AG04449 (cell line): ENCODE measurements at regions not wholly inside any gene's neighbourhood (a gene's known extent, or its start where the extent isn't known, plus 50 kb on each side); places are given as distances from the start of the nearest gene placed in this dataset.
A peak's percentile ranks its signal among the peaks of the same experiment; 100 is the strongest.

Source experiments
- CTCF ChIA-PET: fragments of 350-600 bp; formaldehyde crosslinking; extraction: SDS; loops from one replicate; lab custom pipeline; 2021; ENCODE audit warnings: antibody characterized with exemption; lab: Yijun Ruan, JAX
- POLR2A ChIA-PET: fragments of 400-600, 350-600 bp; formaldehyde crosslinking; extraction: SDS; loops from one replicate; lab custom pipeline; 2020; ENCODE audit warnings: antibody characterized with exemption, inconsistent platforms; lab: Yijun Ruan, JAX
- DNase-seq: peaks from one replicate; pipeline ENCODE4 v3.0.0-alpha.2; 2010; ENCODE audit warnings: low read depth, low spot score
- H3K4me3 ChIP-seq: 2 replicates; pipeline ENCODE4 v1.5.1; 2011; ENCODE audit warnings: low read depth, mild to moderate bottlenecking, control low read depth, low read length
- TF ChIP-seq, protein P1 (sequence below): IDR thresholded peaks from one replicate; pipeline ENCODE4 v1.5.1; 2011; ENCODE audit warnings: mild to moderate bottlenecking, moderate library complexity, low read length, control low read depth, inconsistent platforms; ENCODE audit not compliant: insufficient read depth; ENCODE audit errors: missing control alignments

DNA sequence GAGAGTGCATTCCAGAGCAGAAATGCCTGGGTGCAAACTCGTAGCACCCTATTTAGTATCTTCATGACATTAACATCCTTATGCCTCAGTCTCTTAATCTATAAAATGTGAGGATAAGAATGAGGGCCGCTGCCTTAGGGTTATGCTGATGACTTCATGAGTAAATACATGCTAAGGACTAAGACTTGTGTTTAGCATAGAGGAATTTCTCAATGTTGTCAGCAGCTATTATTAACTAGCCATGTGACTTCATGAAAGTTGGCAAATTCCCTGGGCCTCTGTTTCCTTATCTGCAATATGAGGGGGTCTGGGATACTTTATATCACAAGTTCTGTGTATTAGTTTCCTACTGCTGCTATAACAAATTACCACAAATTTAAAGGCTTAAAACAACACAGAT lies 108.1 kb upstream of the RIPOR2 start:
- H3K4me3 ChIP-seq: no peak overlapping the region
- DNase-seq: no peak
- ChIA-PET CTCF (interaction anchor here (1.1 to 1.5 kb wide), 4 partner anchors 9 to 186 kb away, joined by 3 to 6 read pairs (median 4); no protein-coding TSS in a partner anchor), POLR2A (no interaction called here)
- TF ChIP-seq, protein P1, sequence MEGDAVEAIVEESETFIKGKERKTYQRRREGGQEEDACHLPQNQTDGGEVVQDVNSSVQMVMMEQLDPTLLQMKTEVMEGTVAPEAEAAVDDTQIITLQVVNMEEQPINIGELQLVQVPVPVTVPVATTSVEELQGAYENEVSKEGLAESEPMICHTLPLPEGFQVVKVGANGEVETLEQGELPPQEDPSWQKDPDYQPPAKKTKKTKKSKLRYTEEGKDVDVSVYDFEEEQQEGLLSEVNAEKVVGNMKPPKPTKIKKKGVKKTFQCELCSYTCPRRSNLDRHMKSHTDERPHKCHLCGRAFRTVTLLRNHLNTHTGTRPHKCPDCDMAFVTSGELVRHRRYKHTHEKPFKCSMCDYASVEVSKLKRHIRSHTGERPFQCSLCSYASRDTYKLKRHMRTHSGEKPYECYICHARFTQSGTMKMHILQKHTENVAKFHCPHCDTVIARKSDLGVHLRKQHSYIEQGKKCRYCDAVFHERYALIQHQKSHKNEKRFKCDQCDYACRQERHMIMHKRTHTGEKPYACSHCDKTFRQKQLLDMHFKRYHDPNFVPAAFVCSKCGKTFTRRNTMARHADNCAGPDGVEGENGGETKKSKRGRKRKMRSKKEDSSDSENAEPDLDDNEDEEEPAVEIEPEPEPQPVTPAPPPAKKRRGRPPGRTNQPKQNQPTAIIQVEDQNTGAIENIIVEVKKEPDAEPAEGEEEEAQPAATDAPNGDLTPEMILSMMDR: no peak

DNA sequence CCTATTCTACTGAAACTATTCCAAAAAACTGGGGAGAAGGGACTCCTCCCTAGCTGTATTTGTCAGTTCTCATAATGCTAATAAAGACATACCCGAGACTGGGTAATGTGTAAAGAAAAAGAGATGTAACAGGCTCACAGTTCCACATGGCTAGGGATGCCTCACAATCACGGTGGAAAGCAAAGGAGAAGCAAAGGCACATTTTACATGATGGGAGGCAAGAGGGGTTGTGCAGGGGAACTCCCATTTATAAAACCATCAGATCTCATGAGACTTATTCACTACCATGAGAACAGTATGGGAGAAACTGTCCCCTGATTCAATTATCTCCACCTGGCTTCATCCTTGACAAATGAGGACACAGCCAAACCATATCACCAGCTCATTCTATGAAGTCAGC lies 111.2 kb upstream of the RIPOR2 start:
- H3K4me3 ChIP-seq: no peak overlapping the region
- TF ChIP-seq, protein P1: no peak
- ChIA-PET POLR2A (no interaction called here), CTCF (interaction anchor here (1.5 to 1.7 kb wide), 2 partner anchors 10 to 191 kb away, joined by 5 read pairs; no protein-coding TSS in a partner anchor)
- no peak for DNase-seq

- peak; percentile 63 for DNase-seq
- POLR2A ChIA-PET: no interaction called here
- no peak overlapping the region for H3K4me3 ChIP-seq
- TF ChIP-seq, protein P1: no peak
- CTCF ChIA-PET: interaction anchor here (1.0 kb wide), 1 partner anchor 20 kb away, joined by 3 read pairs; no protein-coding TSS in a partner anchor
These were observed 114.6 kb upstream of the RIPOR2 start for GRCh38 chr6:25050356-25050755.

GRCh38 chr6:25051083-25051482 lies 115.3 kb upstream of the RIPOR2 start:
- DNase-seq: no peak
- POLR2A ChIA-PET: no interaction called here
- H3K4me3 ChIP-seq: no peak overlapping the region

GRCh38 chr6:25052181-25052580 lies 116.4 kb upstream of the RIPOR2 start:
- ChIA-PET CTCF (interaction anchor here (1.2 to 3.6 kb wide), 3 partner anchors 19 to 40 kb away, joined by 3 to 18 read pairs (median 4); no protein-coding TSS in a partner anchor), POLR2A (no interaction called here)

More at GRCh38 chr6:25051083-25051482, 115.3 kb upstream of the RIPOR2 start:
- CTCF ChIA-PET: interaction anchor here (0.8 to 1.0 kb wide), 2 partner anchors 19 to 26 kb away, joined by 3 read pairs; no protein-coding TSS in a partner anchor
- TF ChIP-seq, protein P1: no peak

DNA sequence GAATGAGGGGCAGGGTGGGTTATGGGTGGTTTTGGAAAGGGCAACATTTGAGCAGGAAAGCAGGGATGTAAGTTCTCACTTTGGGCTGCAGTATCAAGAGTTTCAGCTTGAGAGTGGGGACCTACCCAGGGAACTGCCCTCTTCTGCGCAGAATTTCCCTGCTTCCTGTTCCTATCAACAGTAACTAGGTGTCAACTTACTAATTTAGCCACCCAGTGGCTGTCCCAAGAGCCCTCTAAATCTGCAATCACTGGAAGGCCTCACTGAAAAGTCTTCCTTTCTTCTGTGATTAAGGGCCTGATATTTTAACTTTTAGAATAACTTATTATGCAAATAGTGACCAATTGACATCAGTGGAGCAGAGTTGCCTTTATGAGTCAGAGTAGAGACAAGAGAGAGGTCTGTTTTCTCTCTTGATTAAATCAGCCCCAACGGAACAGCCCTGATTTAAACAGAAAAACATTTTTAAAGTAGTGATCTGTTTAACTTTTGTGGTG lies 118.2 kb upstream of the RIPOR2 start:
- TF ChIP-seq, protein P1: no peak
- POLR2A ChIA-PET: interaction anchor here (0.7 to 1.0 kb wide), 2 partner anchors 19 to 119 kb away, joined by 3 to 4 read pairs; no protein-coding TSS in a partner anchor
- H3K4me3 ChIP-seq: 0 out of 2 replicates have a peak overlapping the region, but pooled peaks have one; percentile 6
- CTCF ChIA-PET: interaction anchor here (0.8 to 3.6 kb wide), 12 partner anchors 8 to 198 kb away, joined by 3 to 18 read pairs (median 4); no protein-coding TSS in a partner anchor
- no peak for DNase-seq

More at GRCh38 chr6:25052181-25052580, 116.4 kb upstream of the RIPOR2 start:
- H3K4me3 ChIP-seq: no peak overlapping the region
- TF ChIP-seq, protein P1: no peak
- DNase-seq: no peak
